ENCODE measurements at regions not wholly inside any gene's neighbourhood (a gene's known extent, or its start where the extent isn't known, plus 50 kb on each side); places are given as distances from the start of the nearest gene placed in this dataset.

DNA sequence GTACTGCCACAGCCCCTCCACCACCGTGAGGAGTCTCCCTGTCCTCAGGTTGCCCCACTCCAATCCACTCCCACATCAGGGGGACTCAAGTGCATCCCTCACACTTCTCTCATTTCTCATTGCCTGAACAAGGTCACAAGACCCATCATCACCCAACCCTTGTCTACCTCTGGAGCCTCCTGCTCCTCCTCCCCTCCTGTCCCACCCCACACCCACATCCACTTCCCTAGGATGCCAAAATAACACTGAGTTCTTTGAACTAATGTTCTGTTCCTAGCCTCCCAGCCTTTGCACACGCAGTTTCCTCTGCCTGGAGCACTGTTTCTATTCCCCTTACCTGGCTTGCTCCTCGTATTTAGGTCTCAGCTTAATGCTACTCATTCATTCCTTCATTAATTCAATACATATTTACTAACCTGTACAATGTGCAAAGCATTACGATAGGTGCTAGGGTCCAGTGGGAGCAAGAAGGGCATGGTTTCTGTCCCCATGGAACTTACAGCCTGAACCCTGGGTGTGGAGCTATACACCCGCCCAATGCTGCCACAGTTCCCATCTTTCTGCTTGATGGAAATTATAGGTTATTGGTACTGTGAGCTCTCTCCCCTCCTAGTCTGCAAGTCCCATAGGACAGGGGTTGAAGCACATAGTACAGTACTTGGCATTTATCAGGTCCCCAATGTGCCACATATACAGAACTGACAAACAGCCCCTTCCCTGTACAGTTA lies 96.1 kb upstream of the GRIK3 start:
- DNase-seq = no peak

- no peak for DNase-seq
These were observed 97.0 kb upstream of the GRIK3 start for GRCh38 chr1:37131281-37131680.

GRCh38 chr1:37133276-37134145 lies 99.2 kb upstream of the GRIK3 start:
- no peak for DNase-seq

GRCh38 chr1:37134599-37134998 lies 100.3 kb upstream of the GRIK3 start:
- DNase-seq = no peak

DNA sequence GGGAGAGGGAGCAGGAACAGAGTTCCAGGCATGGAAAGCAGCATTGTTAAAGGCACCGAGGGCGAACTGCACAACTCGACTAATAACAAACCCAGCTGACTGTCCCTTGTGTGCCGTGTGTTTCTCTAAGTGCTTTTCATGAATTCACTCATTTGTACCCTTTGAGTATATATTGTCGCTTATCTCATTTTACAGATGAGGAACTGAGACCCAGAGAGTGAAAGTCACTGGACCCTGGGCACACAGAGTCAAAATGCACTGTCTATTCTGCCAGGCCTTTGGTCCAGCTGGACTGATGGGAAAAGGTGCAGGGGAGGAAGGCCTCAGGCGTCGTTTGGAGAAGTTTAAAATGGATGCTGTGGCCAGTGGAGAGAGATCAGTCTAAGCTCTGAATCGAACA lies 100.7 kb upstream of the GRIK3 start:
- DNase-seq = no peak

GRCh38 chr1:37137014-37137413 lies 102.7 kb upstream of the GRIK3 start:
- no peak for DNase-seq

DNA sequence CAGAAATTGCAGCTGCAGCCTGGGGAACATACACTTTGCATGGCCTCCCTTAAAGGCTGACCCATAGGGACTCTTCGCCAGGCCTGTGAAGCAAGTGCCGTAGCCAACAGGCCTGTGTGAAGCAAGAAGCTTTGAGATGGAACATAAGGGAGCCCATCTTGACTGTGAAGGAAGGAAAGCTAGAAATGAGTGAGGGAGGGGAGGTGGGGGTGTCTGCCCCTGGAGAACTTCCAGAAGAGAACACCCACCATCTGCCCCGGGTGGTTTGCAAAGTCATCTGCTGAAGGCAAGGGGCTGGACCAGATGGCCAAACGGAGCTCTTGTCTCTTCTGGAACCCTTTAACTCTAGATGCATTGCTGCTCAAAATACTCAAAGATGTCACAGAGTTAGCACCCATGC lies 103.3 kb upstream of the GRIK3 start:
- DNase-seq = no peak

DNA sequence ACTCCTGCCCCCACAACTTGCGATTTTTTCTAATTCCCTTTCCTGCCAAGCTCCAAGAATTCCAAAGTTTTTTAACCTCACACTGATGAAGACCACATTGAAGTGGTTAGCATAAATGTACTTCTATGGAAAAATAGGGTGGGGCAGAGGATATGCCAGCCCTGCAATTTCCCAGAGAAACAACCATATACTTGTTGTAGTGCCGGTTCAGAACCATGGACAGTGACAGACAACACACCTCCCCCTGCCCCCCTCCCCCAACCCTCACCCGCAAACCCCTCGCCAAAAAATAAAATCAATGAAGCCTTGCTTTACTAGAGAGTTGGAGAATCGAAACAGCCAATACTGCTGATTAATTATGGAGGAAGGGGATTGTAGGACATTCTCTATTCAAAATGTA lies 109.5 kb upstream of the GRIK3 start:
- no peak for DNase-seq

- no peak for DNase-seq
These were observed 111.8 kb upstream of the GRIK3 start for GRCh38 chr1:37146071-37146470.

- no peak for DNase-seq
These were observed 113.1 kb upstream of the GRIK3 start for GRCh38 chr1:37147392-37147831.

DNA sequence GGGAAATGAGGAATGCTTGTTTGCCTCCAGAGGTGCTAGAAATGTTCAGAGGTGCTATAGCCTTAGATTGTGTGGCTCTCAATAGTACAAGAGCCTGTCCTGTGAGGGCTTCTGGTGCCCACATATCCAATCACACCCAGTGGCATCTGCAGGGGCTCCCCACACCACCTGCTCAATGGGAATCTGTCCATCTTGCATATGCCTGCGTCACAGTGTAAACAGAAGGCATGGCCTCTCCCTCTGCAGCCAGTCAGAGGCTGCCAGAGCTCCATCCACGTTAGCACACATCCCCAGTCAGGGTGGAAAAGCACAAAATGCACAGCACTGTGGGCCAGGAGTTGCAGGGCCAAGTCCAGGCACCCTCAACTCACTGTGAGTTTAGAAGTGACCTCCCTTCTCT lies 113.6 kb upstream of the GRIK3 start:
- DNase-seq = no peak

- no peak for DNase-seq
These were observed 114.3 kb upstream of the GRIK3 start for GRCh38 chr1:37148663-37149062.

DNA sequence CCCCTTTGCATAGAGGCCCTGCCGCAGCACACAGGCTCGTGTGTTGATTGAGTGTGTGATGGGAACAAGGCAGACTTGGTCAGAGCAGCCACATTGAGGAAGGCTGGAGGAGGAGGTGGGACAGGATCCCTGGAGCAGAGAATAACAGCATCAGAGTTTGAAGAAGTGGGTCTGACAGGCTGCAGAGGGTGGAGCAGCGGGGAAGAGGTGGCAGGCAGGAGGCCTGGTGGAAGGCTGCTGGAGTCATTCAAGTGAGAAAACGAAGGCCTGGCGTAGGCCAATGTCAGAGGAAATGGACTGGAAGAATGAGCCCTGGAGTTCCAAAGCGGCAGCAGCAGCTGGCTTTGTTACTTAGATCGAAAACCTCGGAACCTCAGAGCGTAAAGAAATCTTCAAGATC lies 115.0 kb upstream of the GRIK3 start:
- no peak for DNase-seq

DNA sequence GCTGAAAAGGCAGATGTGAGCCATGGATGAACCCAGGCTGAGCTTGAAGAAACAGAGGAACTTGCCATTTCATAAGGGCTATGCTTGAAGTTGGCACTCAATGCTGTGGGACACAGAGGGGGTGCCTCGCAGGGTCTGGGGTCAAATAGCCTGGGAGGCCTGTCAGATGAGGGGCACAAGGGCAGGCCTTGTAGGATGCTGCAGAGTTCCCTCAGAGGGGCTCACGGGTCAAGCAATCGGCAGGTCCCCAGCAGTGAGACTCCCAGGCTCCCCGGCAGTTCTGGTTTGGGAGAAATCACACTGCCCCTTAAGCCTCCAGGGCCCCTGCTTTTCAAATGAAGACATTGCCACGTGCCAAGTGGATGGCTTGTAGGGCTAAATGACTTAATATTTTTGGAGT lies 116.7 kb upstream of the GRIK3 start:
- DNase-seq = no peak

GRCh38 chr1:37151789-37152188 lies 117.5 kb upstream of the GRIK3 start:
- no peak for DNase-seq

GRCh38 chr1:37152491-37152890 lies 118.2 kb upstream of the GRIK3 start:
- no peak for DNase-seq

DNA sequence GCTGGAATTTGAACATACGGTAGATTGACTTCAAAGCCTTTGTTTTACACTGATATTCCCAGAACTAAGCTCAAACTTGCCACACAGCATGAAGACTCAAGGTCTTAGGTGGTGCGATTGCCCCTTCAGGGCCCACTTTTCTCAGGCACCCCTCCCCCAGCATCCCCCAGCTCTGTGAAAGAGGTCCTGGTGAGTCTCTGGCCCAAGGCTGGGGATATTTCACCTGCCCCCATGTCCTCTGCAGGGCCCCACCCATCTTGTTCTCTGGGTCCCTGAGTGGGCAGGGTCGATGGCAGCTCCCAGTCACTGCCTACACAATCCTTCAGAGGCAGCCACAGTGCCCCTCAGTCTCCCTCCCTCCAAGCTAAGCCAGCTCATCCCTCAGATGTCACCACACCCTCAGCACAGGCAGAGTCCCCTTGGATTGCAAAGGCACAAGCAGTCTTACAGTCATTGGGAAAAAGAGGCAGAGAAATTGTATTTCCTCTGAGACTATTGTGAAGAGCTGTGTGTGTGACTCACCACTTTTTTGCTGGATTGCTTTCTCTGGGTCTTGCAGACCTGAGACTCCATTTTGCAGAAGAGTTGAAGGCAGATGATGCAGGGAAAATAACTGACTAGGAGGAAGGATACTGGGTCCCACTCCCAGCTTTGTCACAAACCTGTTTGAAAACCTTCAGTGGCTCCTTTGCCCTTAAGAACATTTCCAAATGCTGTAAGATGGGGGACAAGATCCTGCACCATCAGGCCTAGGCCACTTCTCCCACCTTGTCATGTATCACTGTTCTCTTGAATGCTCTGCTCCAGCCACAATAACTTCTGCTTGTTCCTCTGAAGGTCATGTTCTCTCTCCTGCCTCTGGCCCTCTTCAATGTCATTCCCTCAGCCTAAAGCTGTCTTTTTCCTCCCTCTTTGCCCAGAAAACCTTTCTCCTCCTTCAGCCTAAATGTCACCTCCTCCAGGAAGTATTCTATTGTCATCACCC lies 119.1 kb upstream of the GRIK3 start:
- DNase-seq = no peak

DNA sequence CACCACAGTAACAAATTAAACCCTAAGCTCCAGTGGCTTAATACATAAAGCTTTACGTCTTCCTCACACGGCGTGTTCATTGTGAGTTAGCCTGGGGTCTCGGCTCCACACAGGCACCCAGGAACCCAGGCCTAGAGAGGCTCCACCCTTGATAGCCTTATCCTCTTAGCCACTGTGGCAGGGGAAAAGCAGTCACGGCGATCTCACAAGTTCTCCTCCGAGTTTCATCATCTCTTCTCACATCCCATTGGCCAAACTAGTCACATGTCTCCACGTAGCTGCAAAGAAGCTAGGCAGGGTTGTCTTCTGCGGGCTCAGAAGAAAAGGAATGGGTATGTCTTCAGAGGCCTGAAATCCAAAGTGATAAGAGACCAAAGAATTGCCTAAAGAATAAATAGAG lies 122.3 kb upstream of the GRIK3 start:
- DNase-seq = no peak

- DNase-seq = no peak
These were observed 123.3 kb upstream of the GRIK3 start for GRCh38 chr1:37157634-37158033.

DNA sequence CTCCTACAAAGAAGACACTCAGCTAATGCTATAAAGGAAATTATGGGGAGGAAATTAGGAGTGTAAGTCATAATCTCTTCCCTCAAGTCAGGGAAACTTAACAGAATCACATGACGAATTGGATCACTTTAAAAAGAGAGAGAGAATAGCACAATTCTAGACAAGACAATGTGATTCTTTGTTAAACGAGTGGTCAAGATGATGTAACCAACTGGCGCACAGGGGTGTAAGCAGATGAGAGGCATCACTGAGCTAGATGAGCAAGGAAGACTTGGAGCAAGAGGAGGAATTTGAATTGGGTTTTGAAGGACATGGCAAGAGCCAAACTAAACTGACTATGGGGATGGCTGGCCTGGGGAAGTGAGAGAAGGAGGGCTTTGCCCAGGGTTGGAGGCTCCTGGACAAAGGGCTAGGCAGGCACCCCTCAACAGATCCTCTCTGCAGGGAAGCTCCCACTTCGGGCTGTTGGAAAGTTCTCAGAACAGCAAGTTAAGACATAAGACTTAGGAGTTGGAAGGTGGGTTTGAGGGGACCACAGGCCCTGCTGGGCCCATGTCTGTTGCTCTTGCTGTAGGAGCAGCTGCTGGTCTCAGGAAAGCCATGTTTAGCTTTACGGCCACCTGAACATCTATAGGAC lies 123.9 kb upstream of the GRIK3 start:
- DNase-seq = no peak

DNA sequence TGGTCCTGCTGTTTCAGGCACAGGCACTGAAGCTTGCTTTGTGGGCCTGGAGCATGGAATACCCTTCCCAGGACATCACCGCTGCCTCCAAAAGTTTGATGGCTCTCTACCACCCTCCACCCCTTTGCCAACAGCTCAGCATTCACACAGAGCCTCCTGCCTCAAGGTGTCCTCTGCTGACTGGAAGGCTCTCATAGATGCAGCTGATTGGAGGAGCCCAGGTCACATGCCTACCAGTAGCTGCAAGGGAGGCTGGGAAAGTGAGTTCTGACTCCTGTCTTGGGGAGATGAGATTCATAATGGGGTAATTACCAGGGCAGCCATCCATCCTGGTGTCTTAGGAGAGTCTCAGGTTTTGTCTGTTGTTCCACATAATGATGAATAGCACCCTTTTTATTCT lies 124.8 kb upstream of the GRIK3 start:
- no peak for DNase-seq

DNA sequence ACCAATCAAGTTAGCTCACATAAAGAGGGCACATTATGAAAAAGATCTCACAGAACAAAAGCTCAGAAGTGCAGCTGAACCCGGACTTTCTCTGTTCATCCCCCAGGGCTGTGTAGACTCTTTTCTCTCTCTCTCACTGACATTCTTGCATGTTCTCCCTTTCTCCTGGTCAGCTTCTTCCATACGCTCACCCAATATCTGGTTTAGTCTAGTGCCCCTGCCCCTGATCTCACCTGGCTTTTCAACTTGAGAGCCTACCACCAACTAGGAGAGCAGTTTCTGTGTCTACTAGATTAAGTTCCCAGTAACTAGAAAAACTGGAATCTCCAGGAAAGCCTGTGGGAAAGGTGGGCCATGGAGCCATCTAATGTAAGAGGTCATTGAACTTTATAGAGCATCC lies 126.9 kb upstream of the GRIK3 start:
- DNase-seq = no peak

DNA sequence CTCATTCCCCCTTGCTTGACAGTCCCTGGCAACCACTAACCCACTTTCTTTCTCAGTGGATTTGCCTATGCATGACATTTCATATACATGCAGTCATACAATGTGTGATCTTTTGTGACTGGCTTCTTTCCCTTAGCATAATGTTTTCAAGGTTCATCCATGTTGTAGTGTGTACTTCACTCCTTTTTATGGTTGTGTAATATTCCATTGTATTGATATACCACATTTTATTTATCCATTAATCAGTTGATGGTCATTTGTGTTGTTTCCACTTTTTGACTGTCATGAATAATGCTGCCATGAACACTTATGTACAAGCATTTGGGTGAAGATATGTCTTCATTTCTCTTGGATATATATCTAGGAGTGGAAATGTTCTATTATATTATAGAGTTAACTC lies 127.7 kb upstream of the GRIK3 start:
- DNase-seq = no peak

Measured in stimulated activated CD4-positive, alpha-beta T cell treated with anti-CD3 and anti-CD28 coated beads, Interleukin-2, amount 100 ng/mL, for 48 hours (primary cell).